ENCODE measurements at regions not wholly inside any gene's neighbourhood (a gene's known extent, or its start where the extent isn't known, plus 50 kb on each side); places are given as distances from the start of the nearest gene placed in this dataset.

DNA sequence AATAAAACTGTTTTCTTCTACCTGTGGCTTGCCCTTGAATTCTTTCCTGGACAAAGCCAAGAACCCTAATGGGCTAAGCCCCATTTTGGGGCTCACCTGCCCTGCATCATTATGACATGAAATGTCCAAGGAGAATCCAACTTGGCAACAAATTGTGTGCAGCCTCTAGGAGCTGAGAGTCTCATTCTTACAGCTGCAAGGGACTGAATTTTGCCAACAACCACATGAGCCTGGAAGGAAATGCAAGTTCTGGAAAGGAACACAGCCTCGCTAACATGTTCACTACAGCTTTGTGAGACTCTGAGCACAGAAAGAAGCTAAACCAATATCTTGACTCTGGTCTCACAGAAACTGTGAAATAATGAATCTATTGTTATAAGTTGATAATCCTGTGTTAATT, 94.8 kb upstream of the CDH12 start:
- H3K4me3 ChIP-seq (ENCODE audit: low read depth, low read length) = no peak overlapping the region
- TF ChIP-seq, protein P1, sequence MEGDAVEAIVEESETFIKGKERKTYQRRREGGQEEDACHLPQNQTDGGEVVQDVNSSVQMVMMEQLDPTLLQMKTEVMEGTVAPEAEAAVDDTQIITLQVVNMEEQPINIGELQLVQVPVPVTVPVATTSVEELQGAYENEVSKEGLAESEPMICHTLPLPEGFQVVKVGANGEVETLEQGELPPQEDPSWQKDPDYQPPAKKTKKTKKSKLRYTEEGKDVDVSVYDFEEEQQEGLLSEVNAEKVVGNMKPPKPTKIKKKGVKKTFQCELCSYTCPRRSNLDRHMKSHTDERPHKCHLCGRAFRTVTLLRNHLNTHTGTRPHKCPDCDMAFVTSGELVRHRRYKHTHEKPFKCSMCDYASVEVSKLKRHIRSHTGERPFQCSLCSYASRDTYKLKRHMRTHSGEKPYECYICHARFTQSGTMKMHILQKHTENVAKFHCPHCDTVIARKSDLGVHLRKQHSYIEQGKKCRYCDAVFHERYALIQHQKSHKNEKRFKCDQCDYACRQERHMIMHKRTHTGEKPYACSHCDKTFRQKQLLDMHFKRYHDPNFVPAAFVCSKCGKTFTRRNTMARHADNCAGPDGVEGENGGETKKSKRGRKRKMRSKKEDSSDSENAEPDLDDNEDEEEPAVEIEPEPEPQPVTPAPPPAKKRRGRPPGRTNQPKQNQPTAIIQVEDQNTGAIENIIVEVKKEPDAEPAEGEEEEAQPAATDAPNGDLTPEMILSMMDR (IDR thresholded peaks at IDR 0.05; ENCODE audit: control insufficient read depth, extremely low read depth, insufficient read depth) = no peak
- DNase-seq (ENCODE audit: low read depth) = no peak

DNA sequence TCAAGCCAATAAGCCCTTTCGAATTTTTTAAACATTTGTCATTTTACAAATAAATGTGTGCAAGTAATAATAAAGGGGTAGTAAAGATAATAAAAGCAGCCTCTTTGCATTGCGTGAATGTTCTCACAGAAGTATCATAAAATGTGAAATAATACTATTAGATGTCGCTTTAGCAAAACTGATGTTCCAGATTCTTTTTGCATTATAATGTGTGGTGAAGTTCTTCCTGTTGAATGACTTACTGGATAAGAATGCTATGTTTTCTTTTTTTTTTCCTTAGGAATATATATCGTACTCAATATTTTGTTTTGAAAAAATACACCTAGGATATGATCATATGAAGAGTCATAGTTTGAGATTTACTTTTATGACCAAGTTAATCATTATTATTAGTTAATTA, 85.2 kb upstream of the CDH12 start:
- TF ChIP-seq, protein P1 (IDR thresholded peaks at IDR 0.05; ENCODE audit: control insufficient read depth, extremely low read depth, insufficient read depth) = no peak
- no peak for DNase-seq (ENCODE audit: low read depth)

DNA sequence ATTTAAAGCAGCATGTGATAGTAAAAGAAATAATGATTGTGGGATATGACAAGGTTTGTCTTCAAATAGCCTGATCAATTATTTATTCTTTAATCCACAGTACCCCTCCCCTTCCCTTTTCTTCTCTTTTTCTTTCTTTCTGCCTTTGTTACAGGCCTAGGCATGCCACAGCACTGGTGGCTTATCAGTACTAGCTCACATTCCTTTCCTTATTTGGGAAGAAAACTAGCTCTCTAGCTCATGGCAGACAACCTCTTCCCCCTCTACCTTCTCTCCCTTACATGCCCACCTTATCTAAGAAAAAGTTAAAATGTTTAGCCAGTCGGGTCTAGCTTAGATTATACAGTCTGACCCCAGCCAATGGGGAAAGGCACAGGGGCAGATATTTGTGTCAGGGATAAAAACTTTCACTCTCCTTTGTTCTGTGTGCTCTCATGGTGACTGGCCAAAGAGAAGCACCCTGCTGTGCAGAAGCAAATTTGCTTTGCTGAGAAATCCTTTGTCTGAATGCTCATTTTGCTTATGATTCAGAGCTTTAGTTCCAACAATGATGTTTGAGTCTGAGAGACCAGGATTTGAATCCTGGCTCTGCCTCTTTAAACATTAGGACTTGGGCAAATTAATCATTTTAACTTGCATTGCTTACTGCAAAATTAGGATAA, 75.8 kb upstream of the CDH12 start:
- DNase-seq (ENCODE audit: low read depth) = no peak
- H3K4me3 ChIP-seq (ENCODE audit: low read depth, low read length) = no peak overlapping the region
- TF ChIP-seq, protein P1 (IDR thresholded peaks at IDR 0.05; ENCODE audit: control insufficient read depth, extremely low read depth, insufficient read depth) = no peak

More for the DNA sequence above, 85.2 kb upstream of the CDH12 start:
- no peak overlapping the region for H3K4me3 ChIP-seq (ENCODE audit: low read depth, low read length)

DNA sequence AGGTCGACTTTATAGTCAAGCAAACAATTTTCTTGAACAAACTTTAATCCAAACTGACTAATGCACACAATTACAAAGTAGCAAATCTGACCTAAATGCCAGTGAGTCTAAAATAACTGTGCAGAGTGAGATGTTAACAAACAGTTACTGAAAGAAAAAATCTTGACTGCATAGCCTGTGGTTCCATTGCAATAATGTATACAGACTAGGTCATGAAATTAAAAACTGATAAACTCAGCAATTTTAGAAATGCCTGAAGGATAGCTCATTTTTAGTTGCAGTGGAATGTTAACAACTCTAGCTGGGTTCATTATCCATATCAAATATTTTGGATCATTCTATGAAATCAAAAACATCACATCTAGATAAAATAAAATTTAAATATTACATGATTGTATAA, 73.4 kb upstream of the CDH12 start:
- H3K4me3 ChIP-seq (ENCODE audit: low read depth, low read length) = no peak overlapping the region
- no peak for DNase-seq (ENCODE audit: low read depth)
- TF ChIP-seq, protein P1 (IDR thresholded peaks at IDR 0.05; ENCODE audit: control insufficient read depth, extremely low read depth, insufficient read depth) = no peak

DNA sequence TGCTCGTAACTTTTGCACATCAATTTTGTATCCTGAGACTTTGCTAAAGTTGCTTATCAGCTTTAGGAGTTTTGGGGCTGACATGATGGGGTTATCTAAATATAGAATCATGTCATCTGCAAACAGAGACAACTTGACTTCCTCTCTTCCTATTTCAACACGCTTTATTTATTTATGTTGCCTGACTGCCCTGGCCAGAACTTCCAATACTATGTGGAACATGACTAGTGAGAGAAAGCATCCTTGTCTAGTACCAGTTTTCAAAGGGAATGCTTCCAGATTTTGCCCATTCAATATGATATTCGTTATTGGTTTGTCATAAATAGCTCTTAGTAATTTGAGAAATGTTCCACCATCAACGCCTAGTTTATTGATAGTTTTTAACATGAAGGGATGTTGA, 65.4 kb upstream of the CDH12 start:
- TF ChIP-seq, protein P1 (IDR thresholded peaks at IDR 0.05; ENCODE audit: control insufficient read depth, extremely low read depth, insufficient read depth) = no peak
- DNase-seq (ENCODE audit: low read depth) = no peak
- H3K4me3 ChIP-seq (ENCODE audit: low read depth, low read length) = no peak overlapping the region

DNA sequence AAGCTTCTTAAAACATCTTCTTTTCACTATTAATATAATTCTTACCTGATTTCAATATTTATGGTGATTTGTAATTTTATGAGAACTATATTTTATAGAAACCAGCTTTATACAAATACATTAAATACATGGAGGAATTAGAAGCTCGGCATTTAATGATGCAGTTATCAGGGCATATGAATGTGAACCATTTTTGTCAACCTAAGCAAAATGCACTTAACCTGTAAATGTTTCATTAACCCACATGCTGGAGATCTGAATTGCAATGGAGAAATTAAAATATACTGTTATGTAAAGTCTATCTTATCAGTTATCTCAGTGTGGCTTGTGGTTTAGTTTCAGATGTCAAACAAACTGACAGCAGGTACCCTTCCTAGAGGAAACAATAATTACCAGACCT, 63.2 kb upstream of the CDH12 start:
- TF ChIP-seq, protein P1 (IDR thresholded peaks at IDR 0.05; ENCODE audit: control insufficient read depth, extremely low read depth, insufficient read depth) = no peak
- no peak for DNase-seq (ENCODE audit: low read depth)
- H3K4me3 ChIP-seq (ENCODE audit: low read depth, low read length) = no peak overlapping the region

DNA sequence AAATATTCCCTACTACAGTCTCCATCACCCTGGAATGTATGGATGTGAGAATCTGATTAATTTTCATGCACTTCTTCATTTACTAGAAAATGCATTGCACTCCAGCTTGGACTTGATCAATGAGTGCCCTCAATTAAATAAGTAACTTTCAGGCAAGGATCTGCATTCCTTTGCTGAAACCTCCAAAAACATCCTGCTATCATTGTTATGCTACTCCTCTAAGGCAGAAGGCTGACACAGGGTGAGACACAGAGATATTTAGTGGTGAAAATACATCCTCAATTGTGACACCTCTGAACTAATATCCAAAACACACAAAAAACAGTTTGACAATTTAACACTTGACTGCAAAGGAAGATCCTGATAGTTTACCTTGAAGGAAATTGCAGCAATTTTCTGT, 57.9 kb upstream of the CDH12 start:
- TF ChIP-seq, protein P1 (IDR thresholded peaks at IDR 0.05; ENCODE audit: control insufficient read depth, extremely low read depth, insufficient read depth) = no peak
- DNase-seq (ENCODE audit: low read depth) = no peak
- no peak overlapping the region for H3K4me3 ChIP-seq (ENCODE audit: low read depth, low read length)

Measured in LNCaP clone FGC (cell line).